ENCODE measurements at regions not wholly inside any gene's neighbourhood (a gene's known extent, or its start where the extent isn't known, plus 50 kb on each side); places are given as distances from the start of the nearest gene placed in this dataset.

- DNase-seq: no peak
Measured at GRCh38 chr7:135827391-135827790, 78.8 kb upstream of the FAM180A start.

GRCh38 chr7:135825406-135825805 is 76.8 kb upstream of the FAM180A start:
- DNase-seq: no peak

- DNase-seq: no peak
Measured at GRCh38 chr7:135822376-135822775, 73.8 kb upstream of the FAM180A start.

- no peak for DNase-seq
Measured at GRCh38 chr7:135817583-135817982, 69.0 kb upstream of the FAM180A start.

GRCh38 chr7:135815033-135815432 is 66.4 kb upstream of the FAM180A start:
- no peak for DNase-seq

GRCh38 chr7:135812148-135812547 is 63.5 kb upstream of the FAM180A start:
- DNase-seq: no peak

- DNase-seq: no peak
Measured at GRCh38 chr7:135811506-135811905, 62.9 kb upstream of the FAM180A start.

GRCh38 chr7:135808206-135808605 is 59.6 kb upstream of the FAM180A start:
- DNase-seq: no peak

- DNase-seq: no peak
Measured at GRCh38 chr7:135803143-135803542, 54.5 kb upstream of the FAM180A start.

- DNase-seq: no peak
Measured at GRCh38 chr7:135802697-135803096, 54.1 kb upstream of the FAM180A start.

GRCh38 chr7:135801877-135802276 is 53.3 kb upstream of the FAM180A start:
- DNase-seq: no peak

- DNase-seq: peak; percentile 37
Measured at GRCh38 chr7:135801045-135801693, 52.6 kb upstream of the FAM180A start.

GRCh38 chr7:135800560-135800959 is 51.9 kb upstream of the FAM180A start:
- DNase-seq: no peak

GRCh38 chr7:135799881-135800280 is 51.3 kb upstream of the FAM180A start:
- DNase-seq: no peak
